ENCODE measurements at regions not wholly inside any gene's neighbourhood (a gene's known extent, or its start where the extent isn't known, plus 50 kb on each side); places are given as distances from the start of the nearest gene placed in this dataset.

- ChIA-PET POLR2A (no interaction called here), CTCF (no interaction called here)
- Mint-ChIP-seq H3K9me3 (peaks cover 3% of the 10 kb centered on the region), H3K27ac (no peak overlapping the region), H3K4me3 (no peak overlapping the region), H3K4me1 (no peaks in the 10 kb centered on the region), H3K27me3 (no peaks in the 10 kb centered on the region), H3K36me3 (ENCODE audit: low read depth) (no peaks in the 10 kb centered on the region)
- no peak for TF ChIP-seq CTCF (IDR thresholded peaks at IDR 0.05)
- no peak for DNase-seq
- no peak for ATAC-seq (ENCODE audit: low read depth)
- intact Hi-C loops (cut with micrococcal nuclease): no loop called here
Observed at GRCh38 chr12:128123096-128123495, 143.9 kb upstream of the TMEM132C start.

GRCh38 chr12:128131955-128132354, 135.0 kb upstream of the TMEM132C start:
- no peak overlapping the region for H3K27ac Mint-ChIP-seq
- H3K4me3 Mint-ChIP-seq: no peak overlapping the region
- CTCF ChIA-PET: no interaction called here
- DNase-seq (no peak), ATAC-seq (ENCODE audit: low read depth) (no peak)
- POLR2A ChIA-PET: no interaction called here
- H3K4me1 Mint-ChIP-seq: peaks cover under 1% of the 10 kb centered on the region
- no peaks in the 10 kb centered on the region for H3K9me3 Mint-ChIP-seq
- no peaks in the 10 kb centered on the region for H3K27me3 Mint-ChIP-seq
- no peak for TF ChIP-seq CTCF (IDR thresholded peaks at IDR 0.05)
- intact Hi-C loops (cut with micrococcal nuclease): no loop called here
- no peaks in the 10 kb centered on the region for H3K36me3 Mint-ChIP-seq (ENCODE audit: low read depth)

DNA sequence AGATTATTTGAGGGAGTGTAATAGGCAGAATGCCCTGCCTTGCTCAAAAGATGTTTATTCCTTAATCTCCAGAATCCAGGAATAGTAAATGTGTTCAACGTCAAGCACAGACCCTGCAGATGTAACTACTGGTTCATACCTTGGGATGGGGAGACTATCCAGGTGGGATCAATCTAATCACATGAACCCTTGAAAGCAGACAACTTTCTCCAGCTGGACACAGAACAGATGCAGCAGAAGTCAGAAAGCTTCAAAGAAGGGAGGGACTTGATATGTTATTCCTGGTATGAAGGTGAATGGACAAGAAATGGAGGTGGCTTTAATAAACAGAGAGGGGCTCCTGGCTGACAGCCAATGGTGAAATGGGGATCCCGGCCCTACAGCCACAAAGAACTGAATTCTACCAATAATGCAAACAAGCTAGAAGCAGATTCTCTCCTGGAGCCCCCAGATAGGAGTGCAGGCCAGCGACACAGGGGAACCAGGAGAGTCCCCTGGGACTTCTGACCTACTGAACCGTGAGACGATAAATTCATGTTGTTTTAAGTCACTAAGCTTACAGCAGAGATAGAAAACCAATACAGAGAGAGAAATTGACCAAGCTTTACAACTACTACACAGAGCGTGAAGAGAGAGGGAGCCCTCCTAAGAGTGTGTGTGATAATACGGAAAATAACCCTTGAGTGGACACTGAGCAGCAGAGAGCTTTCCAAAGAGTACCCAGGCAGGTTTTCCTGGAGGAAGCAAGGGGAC, 133.5 kb upstream of the TMEM132C start:
- ChIA-PET CTCF (no interaction called here), POLR2A (no interaction called here)
- no peaks in the 10 kb centered on the region for H3K9me3 Mint-ChIP-seq
- H3K27me3 Mint-ChIP-seq: no peaks in the 10 kb centered on the region
- ATAC-seq (ENCODE audit: low read depth) (no peak), DNase-seq (no peak)
- no peak overlapping the region for H3K4me3 Mint-ChIP-seq
- peaks cover 4% of the 10 kb centered on the region for H3K4me1 Mint-ChIP-seq
- H3K27ac Mint-ChIP-seq: no peak overlapping the region
- intact Hi-C loops (cut with micrococcal nuclease): no loop called here
- H3K36me3 Mint-ChIP-seq (ENCODE audit: low read depth): no peaks in the 10 kb centered on the region
- TF ChIP-seq CTCF (IDR thresholded peaks at IDR 0.05): no peak

DNA sequence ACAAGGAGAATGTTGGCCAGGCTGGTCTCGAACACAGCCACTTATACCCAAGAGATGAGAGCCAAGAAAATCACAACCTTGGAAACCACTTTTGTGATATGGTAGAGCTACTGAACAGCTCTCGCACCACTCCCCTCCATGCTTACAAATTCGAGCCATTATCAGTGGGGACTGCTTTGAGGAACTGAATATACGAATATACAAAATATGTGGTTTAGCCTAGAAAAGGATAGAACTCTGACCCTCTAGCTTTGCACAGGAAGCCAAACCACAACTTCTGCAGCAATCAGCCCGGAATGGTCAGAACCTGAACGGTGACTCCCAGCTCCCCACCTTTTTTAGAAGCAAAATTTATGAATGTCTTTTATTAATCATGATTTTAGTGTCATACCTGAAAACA, 129.8 kb upstream of the TMEM132C start:
- Mint-ChIP-seq H3K27ac (no peak overlapping the region), H3K4me3 (no peak overlapping the region), H3K9me3 (peaks cover 3% of the 10 kb centered on the region), H3K36me3 (ENCODE audit: low read depth) (no peaks in the 10 kb centered on the region), H3K27me3 (no peaks in the 10 kb centered on the region), H3K4me1 (peaks cover 4% of the 10 kb centered on the region)
- ChIA-PET CTCF (no interaction called here), POLR2A (no interaction called here)
- DNase-seq (no peak), ATAC-seq (ENCODE audit: low read depth) (peak; percentile 37)
- intact Hi-C loops (cut with micrococcal nuclease): no loop called here
- TF ChIP-seq CTCF (IDR thresholded peaks at IDR 0.05): no peak

DNA sequence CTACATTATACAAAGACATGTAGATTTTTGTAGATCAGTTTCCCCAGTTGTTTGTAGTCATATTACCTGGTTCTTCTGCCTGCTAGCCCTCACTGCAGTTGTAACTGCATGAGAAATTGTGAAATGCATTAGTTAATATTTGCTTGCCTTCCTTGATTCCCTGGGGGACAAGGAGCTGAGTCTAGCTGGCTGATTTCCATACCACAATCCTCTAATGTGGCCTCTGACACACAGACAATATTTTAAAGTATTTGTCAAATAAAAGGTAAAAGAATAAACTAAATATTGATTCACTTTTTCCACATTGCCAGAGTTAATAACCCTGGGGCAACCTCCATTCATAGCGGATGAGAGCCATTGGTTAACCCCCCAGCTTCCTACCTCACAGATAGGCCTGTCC, 128.8 kb upstream of the TMEM132C start:
- ChIA-PET POLR2A (interaction anchor here (0.7 kb wide), 1 partner anchor 1655 kb away, joined by 3 read pairs; no protein-coding TSS in a partner anchor), CTCF (no interaction called here)
- Mint-ChIP-seq H3K27ac (no peak overlapping the region), H3K4me1 (peaks cover 4% of the 10 kb centered on the region), H3K27me3 (no peaks in the 10 kb centered on the region), H3K4me3 (no peak overlapping the region), H3K9me3 (peaks cover 3% of the 10 kb centered on the region), H3K36me3 (ENCODE audit: low read depth) (no peaks in the 10 kb centered on the region)
- intact Hi-C loops (cut with micrococcal nuclease): no loop called here
- no peak for ATAC-seq (ENCODE audit: low read depth)
- DNase-seq: no peak
- TF ChIP-seq CTCF (IDR thresholded peaks at IDR 0.05): no peak

All from activated B cell treated with CpG ODN at 0.5 μM for 24 hours (primary cell).